Motor neuron (in vitro differentiated cells): ENCODE measurements at regions not wholly inside any gene's neighbourhood (a gene's known extent, or its start where the extent isn't known, plus 50 kb on each side); places are given as distances from the start of the nearest gene placed in this dataset.
A peak's percentile ranks its signal among the peaks of the same experiment; 100 is the strongest.

Experiments used
- ATAC-seq, 8 experiments: fragments of 200-7000 bp; cut with Tn5 transposase; replicated peaks in 6 of 8; 2 replicates each; pipeline ENCODE4 v1.8.0; 2021; ENCODE audit warnings: mild to moderate bottlenecking in 8 of 8, moderate library complexity in 8 of 8
- H3K27ac ChIP-seq, 2 donors: fragments of 250-450 bp; sonication (Bioruptor Pico); 2 replicates each; pipeline ENCODE4 v1.9.0; 2021; ENCODE audit warnings: antibody characterized with exemption in 2 of 2, mild to moderate bottlenecking in 2 of 2, moderate library complexity in 1 of 2
- H3K4me1 ChIP-seq, 2 donors: fragments of 250-450 bp; sonication (Bioruptor Pico); replicated peaks in 1 of 2; 2 replicates each; pipeline ENCODE4 v1.6.1; 2021; ENCODE audit warnings: antibody characterized with exemption in 2 of 2, mild to moderate bottlenecking in 2 of 2, moderate library complexity in 1 of 2
- H3K4me3 ChIP-seq, 5 donors: fragments of 250-450 bp; sonication (Bioruptor Pico); 2 replicates each; pipeline ENCODE4 v1.9.0; 2021; ENCODE audit warnings: antibody characterized with exemption in 5 of 5, mild to moderate bottlenecking in 5 of 5, moderate library complexity in 4 of 5
- WGBS, 10 experiments: fragments of 450-650 bp; shearing (Covaris generic); methylation state at CpG; one replicate each; pipeline ENCODE4 v1.0.0; 2022; 5-methylcytosine and 5-hydroxymethylcytosine counted together
- in situ Hi-C, 9 experiments: fragments of 400-800 bp; cut with MboI; loops; one replicate each; pipeline ENCODE4 v1.15.0; 2021; ENCODE audit warnings: low sequenced_read_pairs in 9 of 9, low pct_unique_long_range_greater_than_20kb in 2 of 9; ENCODE audit not compliant: unreplicated experiment in 9 of 9

GRCh38 chr2:175552902-175553301, 371.4 kb upstream of the ATP5MC3 start:
- WGBS, 10 experiments = 20 to 80% (median 60%) methylated on average over 1 of the region's 1 CpG; no CpG with 5 or more reads in 5 of the 10 experiments
- Histone ChIP-seq H3K4me1 (no peaks in the 10 kb centered on the region), H3K4me3 (no peak overlapping the region), H3K27ac (no peak overlapping the region)
- no peak for ATAC-seq
- in situ Hi-C loops = no loop called here

- no peak overlapping the region for H3K4me3 ChIP-seq
- WGBS, 10 experiments = 30 to 100% (median 86%) methylated on average over 1 to 3 of the region's 3 CpGs; no CpG with 5 or more reads in 1 of the 10 experiments
- ATAC-seq = no peak
- no peak overlapping the region for H3K27ac ChIP-seq
- in situ Hi-C loops = no loop called here
- H3K4me1 ChIP-seq = no peaks in the 10 kb centered on the region
These were observed 358.9 kb upstream of the ATP5MC3 start for GRCh38 chr2:175540421-175540820.

- H3K4me3 ChIP-seq = no peak overlapping the region
- no peak for ATAC-seq
- H3K4me1 ChIP-seq = no peaks in the 10 kb centered on the region
- in situ Hi-C loops = no loop called here
- no peak overlapping the region for H3K27ac ChIP-seq
- 31 to 100% (median 86%) methylated on average over 1 to 4 of the region's 4 CpGs; no CpG with 5 or more reads in 2 of the 10 experiments for WGBS, 10 experiments
These were observed 357.6 kb upstream of the ATP5MC3 start for GRCh38 chr2:175539122-175539521.

GRCh38 chr2:175536059-175536458, 354.5 kb upstream of the ATP5MC3 start:
- 30 to 71% (median 57%) methylated on average over 1 of the region's 1 CpG; no CpG with 5 or more reads in 7 of the 10 experiments for WGBS, 10 experiments
- Histone ChIP-seq H3K27ac (no peak overlapping the region), H3K4me3 (no peak overlapping the region), H3K4me1 (no peaks in the 10 kb centered on the region)
- in situ Hi-C loops = no loop called here
- no peak for ATAC-seq

- H3K4me1 ChIP-seq = no peaks in the 10 kb centered on the region
- ATAC-seq = no peak
- no peak overlapping the region for H3K27ac ChIP-seq
- in situ Hi-C loops = no loop called here
- H3K4me3 ChIP-seq = no peak overlapping the region
- 38 to 100% (median 69%) methylated on average over 2 to 4 of the region's 4 CpGs; no CpG with 5 or more reads in 1 of the 10 experiments for WGBS, 10 experiments
These were observed 354.1 kb upstream of the ATP5MC3 start for GRCh38 chr2:175535631-175536030.

GRCh38 chr2:175525975-175526374, 344.5 kb upstream of the ATP5MC3 start:
- 0 to 67% (median 41%) methylated on average over 1 of the region's 1 CpG; no CpG with 5 or more reads in 2 of the 10 experiments for WGBS, 10 experiments
- in situ Hi-C loops = no loop called here

GRCh38 chr2:175523001-175523400, 341.5 kb upstream of the ATP5MC3 start:
- Histone ChIP-seq H3K4me1 (no peaks in the 10 kb centered on the region), H3K4me3 (no peak overlapping the region), H3K27ac (no peak overlapping the region)
- ATAC-seq = no peak
- 15 to 100% (median 77%) methylated on average over 2 of the region's 2 CpGs; no CpG with 5 or more reads in 4 of the 10 experiments for WGBS, 10 experiments
- in situ Hi-C loops = no loop called here

More at GRCh38 chr2:175525975-175526374, 344.5 kb upstream of the ATP5MC3 start:
- no peak overlapping the region for H3K4me3 ChIP-seq
- ATAC-seq = no peak
- no peak overlapping the region for H3K27ac ChIP-seq
- H3K4me1 ChIP-seq = no peaks in the 10 kb centered on the region

GRCh38 chr2:175518206-175518605, 336.7 kb upstream of the ATP5MC3 start:
- H3K27ac ChIP-seq = no peak overlapping the region
- no peak overlapping the region for H3K4me3 ChIP-seq
- 0 to 40% (median 20%) methylated on average over 1 to 3 of the region's 3 CpGs; no CpG with 5 or more reads in 2 of the 10 experiments for WGBS, 10 experiments
- in situ Hi-C loops = no loop called here
- H3K4me1 ChIP-seq = no peaks in the 10 kb centered on the region
- ATAC-seq = no peak

GRCh38 chr2:175516555-175516954, 335.0 kb upstream of the ATP5MC3 start:
- in situ Hi-C loops = no loop called here
- WGBS, 10 experiments = 0 to 80% (median 49%) methylated on average over 1 to 2 of the region's 2 CpGs; no CpG with 5 or more reads in 2 of the 10 experiments
- no peak overlapping the region for H3K4me3 ChIP-seq
- no peaks in the 10 kb centered on the region for H3K4me1 ChIP-seq
- H3K27ac ChIP-seq = no peak overlapping the region
- peak in 3 of 8 experiments; percentile 91 to 99 (median 99) for ATAC-seq

- in situ Hi-C loops = no loop called here
- Histone ChIP-seq H3K4me1 (no peaks in the 10 kb centered on the region), H3K27ac (no peak overlapping the region), H3K4me3 (no peak overlapping the region)
- ATAC-seq = no peak
These were observed 318.7 kb upstream of the ATP5MC3 start for GRCh38 chr2:175500255-175500654.

GRCh38 chr2:175490360-175490791, 308.9 kb upstream of the ATP5MC3 start:
- in situ Hi-C loops = no loop called here
- Histone ChIP-seq H3K27ac (peak overlapping the region in 1 of 2 donors; percentile 59), H3K4me3 (no peak overlapping the region), H3K4me1 (peaks cover 4 to 17% of the 10 kb centered on the region in 2 donors)
- 0 to 81% (median 59%) methylated on average over 2 to 4 of the region's 4 CpGs; no CpG with 5 or more reads in 2 of the 10 experiments for WGBS, 10 experiments
- peak; percentile 36 to 100 (median 98) for ATAC-seq

- in situ Hi-C loops = no loop called here
- 25 to 90% (median 62%) methylated on average over 1 to 6 of the region's 8 CpGs; no CpG with 5 or more reads in 2 of the 10 experiments for WGBS, 10 experiments
- H3K4me1 ChIP-seq = no peaks in the 10 kb centered on the region
- H3K4me3 ChIP-seq = no peak overlapping the region
- no peak overlapping the region for H3K27ac ChIP-seq
- peak in 3 of 8 experiments; percentile 44 to 59 (median 51) for ATAC-seq
These were observed 296.7 kb upstream of the ATP5MC3 start for GRCh38 chr2:175478096-175478768.

- no peak for ATAC-seq
- 17 to 100% (median 88%) methylated on average over 1 to 7 of the region's 8 CpGs; no CpG with 5 or more reads in 1 of the 10 experiments for WGBS, 10 experiments
- no peak overlapping the region for H3K4me3 ChIP-seq
- in situ Hi-C loops = no loop called here
- H3K27ac ChIP-seq = no peak overlapping the region
- H3K4me1 ChIP-seq = no peaks in the 10 kb centered on the region
These were observed 295.4 kb upstream of the ATP5MC3 start for GRCh38 chr2:175476948-175477347.

- no peak overlapping the region for H3K4me3 ChIP-seq
- no peaks in the 10 kb centered on the region for H3K4me1 ChIP-seq
- ATAC-seq = no peak
- no peak overlapping the region for H3K27ac ChIP-seq
- in situ Hi-C loops = no loop called here
- 18 to 100% (median 100%) methylated on average over 1 of the region's 1 CpG; no CpG with 5 or more reads in 2 of the 10 experiments for WGBS, 10 experiments
These were observed 294.9 kb upstream of the ATP5MC3 start for GRCh38 chr2:175476374-175476773.
